Activated CD4-positive, alpha-beta memory T cell treated with anti-CD3 and anti-CD28 coated beads, Interleukin-2, amount 10 ng/mL, durations not matched to agents 7 days and 5 days (primary cell): ENCODE measurements at regions not wholly inside any gene's neighbourhood (a gene's known extent, or its start where the extent isn't known, plus 50 kb on each side); places are given as distances from the start of the nearest gene placed in this dataset.
"Not testable (repeated sequence)": the region's sequence is repeated elsewhere in the genome, so short reads cannot be mapped to it uniquely, and the experiment has no call there.

Source experiments
- CTCF ChIA-PET: fragments of 350-600 bp; sonication (Branson Sonifier 250); formaldehyde crosslinking; loops from one replicate; lab custom pipeline; 2021; ENCODE audit warnings: antibody characterized with exemption, inconsistent platforms; lab: Charles Lee
- POLR2A ChIA-PET: fragments of 350-600 bp; sonication (Branson Sonifier 250); formaldehyde crosslinking; loops from one replicate; lab custom pipeline; 2021; ENCODE audit warnings: antibody characterized with exemption; lab: Charles Lee
- DNase-seq: peaks from one replicate; pipeline ENCODE4 v3.0.0-alpha.2; 2020
- H3K27ac Mint-ChIP-seq: one replicate; pipeline ENCODE4 v1.8.0; 2021; ENCODE audit warnings: mild to moderate bottlenecking, mixed read lengths
- H3K27me3 Mint-ChIP-seq: one replicate; pipeline ENCODE4 v1.8.0; 2021; ENCODE audit warnings: mixed read lengths
- H3K36me3 Mint-ChIP-seq: one replicate; pipeline ENCODE4 v1.8.0; 2021; ENCODE audit warnings: low read depth, mixed read lengths
- H3K4me1 Mint-ChIP-seq: one replicate; pipeline ENCODE4 v1.8.0; 2021; ENCODE audit warnings: mixed read lengths
- H3K4me3 Mint-ChIP-seq: one replicate; pipeline ENCODE4 v1.8.0; 2021; ENCODE audit warnings: mild to moderate bottlenecking, mixed read lengths
- H3K9me3 Mint-ChIP-seq: one replicate; pipeline ENCODE4 v1.8.0; 2021; ENCODE audit warnings: mixed read lengths

DNA sequence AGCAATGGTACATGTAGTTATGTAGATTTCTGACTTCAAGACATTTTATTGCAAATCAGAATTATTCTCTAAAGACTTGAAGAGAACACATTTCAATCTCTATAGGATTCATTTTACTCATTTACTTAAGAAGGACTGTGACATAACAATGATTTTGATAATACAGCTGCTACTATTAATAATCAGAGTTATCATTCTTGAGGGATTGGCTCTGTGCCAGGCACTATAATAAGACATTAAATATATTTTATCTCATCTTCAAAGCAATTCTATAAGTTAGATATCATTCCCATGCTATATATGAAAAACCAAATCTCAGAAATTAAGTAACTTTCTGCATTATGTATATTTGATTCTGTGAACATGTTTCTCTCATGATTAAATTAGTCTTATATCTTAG, 103.7 kb upstream of the CALCR start:
- ChIA-PET POLR2A (no interaction called here), CTCF (no interaction called here)
- DNase-seq, result no peak
- H3K27me3 Mint-ChIP-seq, result no peaks in the 10 kb centered on the region
- no peaks in the 10 kb centered on the region for H3K9me3 Mint-ChIP-seq
- no peak overlapping the region for H3K27ac Mint-ChIP-seq
- no peaks in the 10 kb centered on the region for H3K36me3 Mint-ChIP-seq
- H3K4me3 Mint-ChIP-seq, result no peak overlapping the region
- H3K4me1 Mint-ChIP-seq, result no peaks in the 10 kb centered on the region

DNA sequence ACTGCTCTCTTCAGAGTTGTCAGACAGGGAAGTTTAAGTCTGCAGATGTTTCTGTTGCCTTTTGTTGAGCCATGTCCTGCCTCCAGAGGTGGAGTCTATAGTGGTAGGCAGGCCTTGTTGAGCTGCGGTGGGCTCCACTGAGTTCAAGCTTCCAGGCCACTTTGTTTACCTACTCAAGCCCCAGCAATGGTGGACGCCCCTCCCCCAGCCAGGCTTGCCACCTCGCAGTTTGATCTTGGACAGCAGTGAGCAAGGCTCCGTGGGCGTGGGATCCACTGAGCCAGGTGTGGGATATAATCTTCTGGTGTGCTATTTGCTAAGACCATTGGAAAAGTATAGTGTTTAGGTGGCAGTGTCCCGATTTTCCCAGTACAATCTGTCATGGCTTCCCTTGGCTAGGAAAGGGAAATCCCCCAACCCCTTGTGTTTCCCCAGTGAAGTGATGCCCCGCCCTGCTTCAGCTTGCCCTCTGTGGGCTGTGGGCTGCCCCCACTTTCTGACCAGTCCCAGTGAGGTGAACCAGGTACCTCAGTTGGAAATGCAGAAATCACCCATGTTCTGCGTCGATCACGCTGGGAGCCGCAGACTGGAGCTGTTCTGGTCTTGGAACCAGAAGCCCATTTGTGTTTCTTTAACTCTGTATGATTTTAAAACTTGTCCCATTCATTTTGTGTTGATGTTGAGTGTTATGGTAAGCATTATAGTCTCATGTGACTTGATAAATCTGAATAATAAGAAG, 89.2 kb upstream of the CALCR start:
- Mint-ChIP-seq H3K9me3 (no peaks in the 10 kb centered on the region), H3K36me3 (no peaks in the 10 kb centered on the region), H3K4me1 (no peaks in the 10 kb centered on the region), H3K27me3 (no peaks in the 10 kb centered on the region), H3K4me3 (no peak overlapping the region), H3K27ac (no peak overlapping the region)
- DNase-seq, result no peak
- CTCF ChIA-PET, result no interaction called here
- POLR2A ChIA-PET, result no interaction called here

DNA sequence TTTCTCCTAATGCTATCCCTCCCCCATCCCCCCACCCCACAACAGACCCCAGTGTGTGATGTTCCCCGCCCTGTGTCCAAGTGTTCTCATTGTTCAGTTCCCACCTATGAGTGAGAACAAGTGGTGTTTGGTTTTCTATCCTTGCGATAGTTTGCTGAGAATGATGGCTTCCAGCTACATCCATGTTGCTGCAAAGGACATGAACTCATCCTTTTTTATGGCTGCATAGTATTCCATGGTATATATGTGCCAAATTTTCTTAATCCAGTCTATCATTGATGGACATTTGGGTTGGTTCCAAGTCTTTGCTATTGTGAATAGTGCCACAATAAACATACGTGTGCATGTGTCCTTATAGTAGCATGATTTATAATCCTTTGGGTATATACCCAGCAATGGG, 83.6 kb upstream of the CALCR start:
- DNase-seq, H3K36me3 Mint-ChIP-seq, POLR2A ChIA-PET, H3K4me1 Mint-ChIP-seq, H3K4me3 Mint-ChIP-seq, H3K9me3 Mint-ChIP-seq, H3K27me3 Mint-ChIP-seq, H3K27ac Mint-ChIP-seq, CTCF ChIA-PET: not testable (repeated sequence)

DNA sequence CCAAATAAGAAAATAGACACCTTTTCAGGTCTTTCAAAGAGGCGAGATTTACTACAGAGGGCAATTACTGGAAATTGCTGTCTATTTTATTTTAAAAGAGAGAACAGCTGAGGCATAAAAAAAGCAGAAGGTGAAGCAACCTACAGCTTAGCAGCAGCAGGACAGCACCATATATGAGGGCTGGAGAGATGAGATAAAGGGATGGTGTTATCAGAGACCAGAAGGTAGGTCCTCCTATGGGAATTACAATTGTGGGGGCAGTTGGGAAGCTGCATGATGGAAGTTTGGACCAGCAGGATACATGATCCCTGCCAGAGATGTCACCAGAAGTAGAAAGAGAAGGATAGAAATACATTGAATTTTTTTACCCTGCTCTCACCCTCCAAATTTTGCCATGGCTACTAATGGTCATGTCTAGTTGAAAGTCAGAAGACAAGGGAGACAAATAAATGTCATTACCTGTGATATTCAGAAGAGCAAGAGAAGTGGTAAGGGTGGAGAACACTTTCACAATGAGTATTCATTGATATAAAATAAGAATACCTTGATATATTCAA, 77.2 kb upstream of the CALCR start:
- CTCF ChIA-PET, result no interaction called here
- Mint-ChIP-seq H3K27me3 (no peaks in the 10 kb centered on the region), H3K27ac (no peak overlapping the region), H3K4me3 (no peak overlapping the region), H3K4me1 (no peaks in the 10 kb centered on the region), H3K36me3 (no peaks in the 10 kb centered on the region), H3K9me3 (no peaks in the 10 kb centered on the region)
- POLR2A ChIA-PET, result no interaction called here
- DNase-seq, result no peak

DNA sequence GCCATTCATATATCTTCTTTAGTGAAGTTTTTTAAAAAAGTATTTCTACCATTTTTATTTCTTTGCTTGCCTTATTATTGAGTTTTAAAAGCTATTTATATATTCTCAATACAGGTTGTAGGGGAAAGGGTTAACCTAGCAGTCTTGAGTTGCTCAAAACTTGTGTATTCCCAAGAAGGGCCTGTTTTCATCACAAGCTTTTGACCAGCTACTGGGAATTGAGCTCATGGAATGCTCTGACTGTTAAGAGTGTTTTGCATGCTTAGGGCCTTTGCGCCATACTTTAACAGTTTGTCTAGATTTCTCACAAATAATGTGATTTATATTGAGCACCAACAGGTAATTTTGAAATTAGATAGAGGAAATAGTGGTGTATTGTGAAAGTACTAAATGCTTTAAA, 72.0 kb upstream of the CALCR start:
- H3K27me3 Mint-ChIP-seq, result no peaks in the 10 kb centered on the region
- no peaks in the 10 kb centered on the region for H3K4me1 Mint-ChIP-seq
- no peaks in the 10 kb centered on the region for H3K9me3 Mint-ChIP-seq
- no peaks in the 10 kb centered on the region for H3K36me3 Mint-ChIP-seq
- H3K27ac Mint-ChIP-seq, result no peak overlapping the region
- ChIA-PET CTCF (no interaction called here), POLR2A (no interaction called here)
- H3K4me3 Mint-ChIP-seq, result no peak overlapping the region
- DNase-seq, result no peak

DNA sequence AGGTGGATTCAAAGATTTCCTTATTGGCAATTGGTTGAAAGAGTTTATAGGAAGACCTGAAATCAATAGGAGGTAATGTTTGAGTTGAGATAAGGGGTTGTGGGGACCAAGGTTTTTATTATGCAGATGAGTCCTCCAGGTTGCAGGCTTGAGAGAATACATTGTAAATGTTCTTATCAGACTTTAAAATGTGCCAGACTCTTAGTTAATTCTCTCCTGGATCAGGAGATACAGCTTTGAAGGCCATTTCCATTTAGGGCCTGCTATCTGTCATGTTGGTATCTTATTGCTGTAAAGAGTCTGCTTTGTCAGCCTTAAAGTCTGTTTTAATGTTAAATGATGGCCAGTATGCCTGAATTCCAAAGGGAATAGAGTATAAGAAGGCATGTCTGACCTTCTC, 61.8 kb upstream of the CALCR start:
- Mint-ChIP-seq H3K4me3 (no peak overlapping the region), H3K9me3 (no peaks in the 10 kb centered on the region), H3K27me3 (no peaks in the 10 kb centered on the region), H3K4me1 (no peaks in the 10 kb centered on the region), H3K36me3 (no peaks in the 10 kb centered on the region), H3K27ac (no peak overlapping the region)
- DNase-seq, result no peak
- POLR2A ChIA-PET, result no interaction called here
- CTCF ChIA-PET, result no interaction called here

DNA sequence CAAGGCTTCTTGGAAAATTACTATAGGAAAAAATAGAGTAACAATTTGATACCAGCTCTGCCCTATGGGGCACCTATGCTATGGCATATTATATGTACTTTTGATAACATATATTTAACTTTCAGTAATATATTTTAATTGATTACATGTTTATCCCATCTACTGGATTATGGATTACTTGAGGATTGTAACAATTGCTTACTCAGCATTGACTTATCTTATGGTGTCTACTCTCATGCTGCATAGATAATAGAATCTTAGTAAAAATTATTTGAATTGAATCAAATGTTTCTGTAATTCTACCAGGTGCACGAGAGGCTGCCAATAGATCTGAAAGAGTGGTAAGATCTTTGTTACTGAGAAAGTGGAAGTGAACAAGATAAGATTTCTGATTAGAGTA, 57.8 kb upstream of the CALCR start:
- Mint-ChIP-seq H3K27me3 (no peaks in the 10 kb centered on the region), H3K4me1 (no peaks in the 10 kb centered on the region), H3K27ac (no peak overlapping the region), H3K9me3 (no peaks in the 10 kb centered on the region), H3K4me3 (no peak overlapping the region), H3K36me3 (no peaks in the 10 kb centered on the region)
- no peak for DNase-seq
- ChIA-PET POLR2A (no interaction called here), CTCF (no interaction called here)

DNA sequence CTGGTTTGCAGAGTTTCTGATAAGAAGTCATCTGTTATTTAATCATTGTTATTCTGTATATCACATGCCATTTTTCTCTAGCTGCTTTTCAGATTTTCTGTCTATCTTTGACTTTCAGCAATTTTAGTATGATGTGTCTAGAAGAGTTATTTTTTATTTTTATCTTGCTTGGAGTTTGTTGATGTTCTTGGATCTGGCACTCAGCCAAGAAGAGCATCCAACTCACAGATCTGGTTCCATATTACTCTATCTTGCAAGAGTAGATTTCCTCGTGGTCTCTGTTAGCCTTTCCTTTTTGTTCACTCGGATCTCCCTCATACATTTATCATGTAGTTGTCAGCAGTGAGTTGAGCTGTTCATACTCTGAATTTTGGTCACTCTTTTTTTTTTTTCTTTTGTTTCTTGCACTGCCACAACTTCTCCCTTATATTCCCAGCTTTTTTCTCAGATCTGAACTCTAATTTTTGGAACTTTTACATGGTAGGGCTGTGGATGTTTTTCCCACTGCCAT, 54.8 kb upstream of the CALCR start:
- Mint-ChIP-seq H3K27me3 (no peaks in the 10 kb centered on the region), H3K9me3 (no peaks in the 10 kb centered on the region), H3K4me1 (no peaks in the 10 kb centered on the region), H3K36me3 (no peaks in the 10 kb centered on the region), H3K27ac (no peak overlapping the region), H3K4me3 (no peak overlapping the region)
- ChIA-PET POLR2A (no interaction called here), CTCF (no interaction called here)
- DNase-seq, result no peak

DNA sequence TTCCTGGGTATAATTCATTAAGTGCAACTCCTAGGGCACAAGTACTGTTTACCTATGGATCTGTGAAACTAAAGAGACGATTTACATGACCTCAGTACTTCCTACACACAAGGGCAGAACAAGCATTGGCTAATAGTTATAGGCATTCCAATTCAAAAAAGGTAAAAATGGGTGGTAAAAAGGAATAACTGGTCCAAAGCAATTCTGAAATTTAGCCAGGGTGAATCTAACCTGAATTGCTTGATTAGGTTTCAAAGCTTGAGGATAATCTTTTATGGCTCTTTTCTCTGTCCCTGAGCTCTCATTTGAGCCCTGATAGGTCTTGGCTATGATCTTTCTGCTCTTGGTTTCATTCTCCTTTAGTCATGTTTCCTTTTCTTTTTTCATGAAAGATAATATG, 52.3 kb upstream of the CALCR start:
- no peaks in the 10 kb centered on the region for H3K4me1 Mint-ChIP-seq
- no peak for DNase-seq
- no peaks in the 10 kb centered on the region for H3K9me3 Mint-ChIP-seq
- no peaks in the 10 kb centered on the region for H3K27me3 Mint-ChIP-seq
- ChIA-PET POLR2A (no interaction called here), CTCF (no interaction called here)
- no peak overlapping the region for H3K27ac Mint-ChIP-seq
- no peak overlapping the region for H3K4me3 Mint-ChIP-seq
- no peaks in the 10 kb centered on the region for H3K36me3 Mint-ChIP-seq
